ENCODE measurements at regions not wholly inside any gene's neighbourhood (a gene's known extent, or its start where the extent isn't known, plus 50 kb on each side); places are given as distances from the start of the nearest gene placed in this dataset.

DNA sequence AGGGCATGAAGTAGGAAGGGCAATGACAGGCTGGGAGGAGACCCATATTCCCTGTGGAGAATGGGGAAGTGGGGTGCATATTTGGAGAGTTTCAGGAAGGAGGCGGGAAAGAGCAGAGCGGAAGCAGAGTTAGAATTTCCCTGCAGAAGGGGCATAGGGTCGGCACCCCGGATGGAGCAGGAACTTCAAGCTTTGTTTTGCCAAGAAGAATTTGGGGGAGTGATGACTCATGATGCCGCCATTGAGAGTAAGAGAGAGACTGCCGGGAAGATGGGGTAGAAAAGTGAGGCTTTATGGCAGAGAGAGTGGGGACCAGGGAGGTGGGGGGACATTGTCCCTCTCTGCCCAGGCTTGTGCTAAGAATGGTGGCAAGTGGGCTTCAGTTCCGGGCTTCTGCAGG lies 50.3 kb upstream of the EPB41L1 start:
- no peak for DNase-seq
